Activated gamma-delta T cell treated with Interleukin-2 at 50 U/mL for 16 hours (primary cell): ENCODE measurements at regions not wholly inside any gene's neighbourhood (a gene's known extent, or its start where the extent isn't known, plus 50 kb on each side); places are given as distances from the start of the nearest gene placed in this dataset.
"Not testable (repeated sequence)": the region's sequence is repeated elsewhere in the genome, so short reads cannot be mapped to it uniquely, and the experiment has no call there.

Experiments
- DNase-seq: peaks from one replicate; pipeline ENCODE4 v3.0.0-alpha.2; 2020

DNA sequence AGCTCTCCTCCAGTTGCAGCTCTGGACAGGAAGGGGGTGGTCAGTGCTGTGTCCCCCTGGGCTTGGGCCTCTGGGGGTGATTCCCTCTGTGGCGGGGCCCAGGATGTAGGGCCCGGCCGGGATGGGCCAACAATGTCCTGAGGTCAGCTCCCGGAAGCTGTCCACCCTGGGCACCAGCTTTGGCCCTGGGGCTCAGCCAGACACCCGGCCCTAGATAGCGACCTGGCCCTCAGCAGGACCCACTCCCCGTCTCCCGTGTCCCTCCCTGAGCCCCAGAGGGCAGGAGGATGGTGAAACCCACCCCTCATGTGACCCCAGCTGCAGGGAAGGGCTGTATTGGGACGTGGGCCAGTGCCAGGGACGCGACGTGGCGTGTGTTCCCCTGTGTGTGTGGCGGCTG is 96.8 kb downstream of the TMEM121 start:
- not testable (repeated sequence) for DNase-seq

GRCh38 chr14:105624346-105624745 is 98.0 kb downstream of the TMEM121 start:
- not testable (repeated sequence) for DNase-seq

- not testable (repeated sequence) for DNase-seq
Observed at GRCh38 chr14:105624749-105625434, 98.5 kb downstream of the TMEM121 start.

DNA sequence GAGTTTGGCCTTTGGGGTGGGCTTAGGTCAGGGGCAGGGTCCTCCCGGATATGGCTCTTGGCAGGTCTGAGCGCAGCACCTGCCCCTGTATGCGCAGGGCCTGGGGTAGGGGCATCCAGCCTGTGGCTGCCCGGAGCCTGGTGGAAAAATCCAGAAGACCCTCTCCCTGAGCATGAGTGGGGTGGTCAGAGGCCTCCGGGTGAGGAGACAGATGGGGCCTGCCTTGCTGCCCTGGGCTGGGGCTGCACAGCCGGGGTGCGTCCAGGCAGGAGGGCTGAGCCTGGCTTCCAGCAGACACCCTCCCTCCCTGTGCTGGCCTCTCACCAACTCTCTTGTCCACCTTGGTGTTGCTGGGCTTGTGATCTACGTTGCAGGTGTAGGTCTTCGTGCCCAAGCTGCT is 99.1 kb downstream of the TMEM121 start:
- DNase-seq: not testable (repeated sequence)

- DNase-seq: not testable (repeated sequence)
Observed at GRCh38 chr14:105626111-105626510, 99.7 kb downstream of the TMEM121 start.

- not testable (repeated sequence) for DNase-seq
Observed at GRCh38 chr14:105626651-105627050, 100.3 kb downstream of the TMEM121 start.

DNA sequence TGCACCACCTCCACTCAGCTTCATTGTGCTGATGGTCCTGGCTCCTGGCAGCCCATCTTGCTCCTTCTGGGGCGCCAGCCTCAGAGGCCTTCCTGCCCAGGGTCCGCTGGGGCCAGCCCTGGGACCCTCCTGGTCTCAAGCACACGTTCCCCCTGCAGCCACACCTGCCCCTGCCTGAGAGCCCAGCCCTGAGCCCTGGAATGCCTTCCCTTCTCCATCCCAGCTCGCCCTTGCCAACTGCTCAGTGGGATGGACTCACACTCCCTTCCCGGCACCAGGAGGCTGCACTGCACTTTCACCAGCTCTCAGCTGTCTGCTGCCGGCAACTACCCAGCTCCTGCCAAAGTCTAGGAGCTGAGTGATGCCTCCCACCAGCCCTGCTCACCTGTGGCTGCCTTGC is 100.9 kb downstream of the TMEM121 start:
- not testable (repeated sequence) for DNase-seq

DNA sequence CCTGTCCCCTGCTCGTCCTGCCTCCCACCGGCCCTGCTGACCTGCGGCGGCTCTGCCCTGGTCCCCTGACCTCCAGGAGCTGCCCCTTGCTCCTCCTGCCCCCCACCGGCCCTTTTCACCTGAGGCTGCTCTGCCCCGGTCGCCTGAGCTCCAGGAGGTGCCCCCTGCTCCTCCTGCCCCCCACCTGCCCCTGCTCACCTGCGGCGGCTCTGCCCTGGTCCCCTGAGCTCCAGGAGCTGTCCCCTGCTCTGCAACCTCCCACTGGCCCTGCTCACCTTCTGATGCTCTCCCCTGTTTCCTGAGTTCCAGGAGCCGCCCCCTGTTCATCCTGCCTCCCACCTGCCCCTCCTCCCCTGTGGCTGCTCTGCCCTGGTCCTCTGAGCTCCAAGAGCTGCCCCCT is 101.3 kb downstream of the TMEM121 start:
- no peak for DNase-seq

- DNase-seq: not testable (repeated sequence)
Observed at GRCh38 chr14:105628126-105628525, 101.7 kb downstream of the TMEM121 start.

DNA sequence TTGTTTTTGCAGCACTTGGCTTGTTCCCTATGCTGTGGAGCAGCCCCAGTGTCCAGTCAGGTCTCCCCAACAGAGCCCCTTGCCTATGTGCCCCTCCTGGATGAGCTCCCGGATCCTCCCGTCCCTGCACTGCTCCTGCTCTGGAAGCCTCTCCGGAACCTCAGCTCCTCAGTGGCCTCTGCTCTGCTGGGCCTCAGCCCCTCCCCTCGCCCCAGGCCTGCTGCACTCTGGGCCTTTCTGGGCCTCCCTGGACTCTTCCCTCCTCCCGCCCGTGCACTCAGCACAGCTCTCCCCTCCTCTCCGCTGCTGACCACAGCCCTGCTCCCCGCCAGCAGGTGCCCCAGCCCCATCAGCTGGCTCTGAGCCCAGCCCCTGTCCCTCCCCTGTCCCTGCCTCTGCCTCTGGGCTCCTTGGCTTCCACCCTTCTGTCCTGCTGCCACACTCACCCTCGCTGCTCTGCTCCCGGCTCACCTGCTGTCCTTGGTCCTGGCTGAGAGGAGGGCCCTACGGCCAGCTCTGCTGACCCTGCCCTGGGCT is 102.2 kb downstream of the TMEM121 start:
- DNase-seq: not testable (repeated sequence)

DNA sequence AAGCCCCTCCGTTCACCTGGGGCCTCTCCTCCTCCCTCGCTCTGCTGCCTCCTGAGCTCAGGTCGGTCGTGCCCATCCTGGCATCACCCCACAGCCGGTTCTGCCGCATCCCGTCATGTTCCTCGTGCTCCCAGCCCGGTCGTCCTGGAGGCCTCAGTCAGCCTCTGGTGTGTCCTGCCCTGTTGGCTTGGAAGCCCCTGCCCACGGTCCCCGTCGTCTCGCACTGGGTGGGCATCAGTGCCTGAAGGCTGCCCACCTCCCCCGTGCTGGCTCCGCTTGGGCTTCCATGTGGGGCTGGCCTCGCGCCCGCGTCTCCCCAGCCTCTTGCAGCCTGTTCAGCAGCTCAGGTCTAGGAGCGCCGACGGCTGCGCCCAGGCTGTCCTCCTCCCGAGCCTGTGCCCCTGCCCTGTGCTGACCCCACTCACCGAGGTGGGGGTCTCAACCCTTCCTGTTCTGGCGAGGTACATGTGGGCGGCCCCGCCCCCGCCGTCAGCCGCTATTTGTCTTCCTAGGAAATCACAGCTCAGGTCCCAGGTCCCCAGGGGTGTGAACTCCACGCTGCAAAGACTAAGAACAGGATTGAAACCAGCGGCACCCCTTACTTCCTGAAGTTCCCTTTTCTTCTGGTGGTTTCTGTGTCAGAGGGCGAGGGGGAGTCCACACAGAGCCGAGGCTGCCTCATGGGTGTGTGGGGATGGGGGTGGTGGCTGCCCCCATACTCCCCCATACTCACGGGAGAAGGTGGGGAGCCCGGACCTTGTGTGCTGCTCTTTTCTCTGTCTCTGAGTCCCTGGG is 102.9 kb downstream of the TMEM121 start:
- DNase-seq: not testable (repeated sequence)

GRCh38 chr14:105629886-105630215 is 103.5 kb downstream of the TMEM121 start:
- no peak for DNase-seq

DNA sequence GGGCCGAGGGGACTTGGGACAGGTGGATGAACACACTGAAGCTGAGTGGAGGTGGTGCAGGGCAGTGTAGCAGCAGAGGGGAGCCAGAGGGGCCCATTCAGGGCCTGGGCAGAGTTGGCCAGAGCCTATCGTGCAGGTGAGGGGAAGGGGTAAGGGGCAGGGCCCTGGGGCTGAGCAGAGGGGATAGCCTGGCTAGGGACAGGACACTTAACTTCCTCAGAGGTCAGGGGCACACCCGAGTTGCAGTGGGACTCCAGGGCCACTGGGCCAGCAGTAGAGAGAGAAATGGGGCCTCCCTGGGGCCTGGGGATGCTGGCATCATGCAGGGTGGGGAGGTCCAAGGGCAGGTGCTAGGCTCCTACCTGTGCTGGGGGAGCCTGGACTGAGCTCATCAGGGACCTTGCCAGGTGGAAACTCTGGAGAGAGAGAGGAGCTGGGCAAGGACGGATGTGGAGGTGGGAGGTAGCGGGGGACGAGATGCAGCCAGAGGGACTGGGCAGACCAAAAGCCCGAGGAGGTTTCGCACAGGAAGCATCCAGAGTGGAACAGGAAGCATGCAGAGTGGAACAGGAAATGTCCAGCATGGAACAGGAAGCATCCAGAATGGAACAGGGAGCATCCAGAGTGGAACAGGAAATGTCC is 104.0 kb downstream of the TMEM121 start:
- not testable (repeated sequence) for DNase-seq

DNA sequence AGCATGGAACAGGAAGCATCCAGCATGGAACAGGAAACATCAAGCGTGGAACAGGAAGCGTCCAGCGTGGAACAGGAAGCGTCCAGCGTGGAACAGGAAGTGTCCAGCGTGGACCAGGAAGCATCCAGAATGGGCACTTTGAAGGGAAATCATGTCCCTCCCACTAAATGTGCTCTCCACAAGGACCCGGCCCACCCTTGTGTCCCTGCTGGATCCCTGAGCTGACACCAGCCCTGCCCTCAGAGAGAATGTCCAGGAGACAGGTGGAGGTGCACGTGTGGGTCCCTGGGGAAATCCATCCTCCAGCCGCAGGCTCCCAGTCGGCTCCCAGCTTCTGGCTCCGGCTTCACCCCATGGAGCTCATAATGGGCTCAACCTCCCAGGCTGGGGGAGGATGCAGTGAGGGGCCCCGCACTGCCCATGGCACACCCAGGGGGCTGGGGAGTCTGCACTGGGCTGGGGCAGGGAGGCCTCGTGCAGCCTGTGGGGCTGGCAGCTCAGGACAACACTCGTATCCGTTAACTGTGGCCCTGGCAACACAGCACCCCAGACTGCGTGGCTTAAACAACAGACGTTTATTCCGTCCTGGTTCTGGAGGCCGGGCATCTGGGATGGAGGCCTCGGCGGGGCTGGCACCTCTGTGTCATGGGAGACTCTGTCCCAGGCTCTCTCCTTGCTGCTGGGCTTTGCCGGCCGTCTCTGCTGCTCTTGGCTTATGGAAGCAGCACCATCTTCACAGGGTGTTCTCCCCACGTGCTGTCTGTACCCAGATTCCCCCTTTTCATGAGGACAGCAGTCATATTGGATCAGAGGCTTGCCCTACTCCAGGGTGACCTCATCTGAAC is 104.8 kb downstream of the TMEM121 start:
- DNase-seq: not testable (repeated sequence)

GRCh38 chr14:105632010-105632409 is 105.6 kb downstream of the TMEM121 start:
- no peak for DNase-seq

DNA sequence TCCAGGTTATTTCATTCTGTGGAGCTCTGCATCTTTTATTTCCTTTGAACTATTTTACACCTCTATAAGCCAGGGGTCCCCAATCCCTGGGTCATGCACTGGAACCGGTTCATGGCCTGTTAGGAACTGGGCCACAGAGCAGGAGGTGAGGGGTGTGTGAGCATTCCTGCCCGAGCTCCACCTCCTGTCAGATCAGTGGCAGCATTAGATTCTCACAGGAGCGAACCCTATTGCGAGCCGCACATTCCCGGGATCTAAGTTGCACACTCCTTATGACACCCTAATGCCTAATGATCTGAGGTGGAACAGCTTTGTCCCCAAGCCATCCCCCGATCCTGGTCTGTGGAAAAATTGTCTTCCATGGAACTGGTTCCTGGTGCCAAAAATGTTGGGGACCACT is 107.2 kb downstream of the TMEM121 start:
- not testable (repeated sequence) for DNase-seq

GRCh38 chr14:105635560-105635959 is 109.2 kb downstream of the TMEM121 start:
- no peak for DNase-seq

DNA sequence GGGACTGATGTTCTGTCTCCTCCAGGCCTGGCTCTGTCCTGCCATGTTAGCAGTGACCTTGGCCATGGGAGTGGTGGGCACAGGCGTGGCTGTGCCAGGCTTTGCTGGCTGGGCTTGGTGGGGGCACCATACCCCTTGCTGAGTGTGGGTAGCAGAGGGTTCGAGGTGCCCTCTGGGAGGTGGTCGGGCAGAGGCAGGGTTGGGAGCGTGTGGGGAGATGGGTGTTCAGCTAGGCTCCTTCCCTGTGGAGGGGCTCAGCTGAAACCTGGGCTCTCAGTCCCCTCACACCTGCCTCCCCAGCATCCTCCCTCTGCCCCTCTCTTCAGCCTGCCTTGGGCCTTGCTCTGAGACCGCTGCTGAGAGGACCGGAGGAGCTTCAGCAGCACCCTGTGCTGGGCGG is 109.6 kb downstream of the TMEM121 start:
- not testable (repeated sequence) for DNase-seq

- no peak for DNase-seq
Observed at GRCh38 chr14:105636935-105637334, 110.6 kb downstream of the TMEM121 start.

DNA sequence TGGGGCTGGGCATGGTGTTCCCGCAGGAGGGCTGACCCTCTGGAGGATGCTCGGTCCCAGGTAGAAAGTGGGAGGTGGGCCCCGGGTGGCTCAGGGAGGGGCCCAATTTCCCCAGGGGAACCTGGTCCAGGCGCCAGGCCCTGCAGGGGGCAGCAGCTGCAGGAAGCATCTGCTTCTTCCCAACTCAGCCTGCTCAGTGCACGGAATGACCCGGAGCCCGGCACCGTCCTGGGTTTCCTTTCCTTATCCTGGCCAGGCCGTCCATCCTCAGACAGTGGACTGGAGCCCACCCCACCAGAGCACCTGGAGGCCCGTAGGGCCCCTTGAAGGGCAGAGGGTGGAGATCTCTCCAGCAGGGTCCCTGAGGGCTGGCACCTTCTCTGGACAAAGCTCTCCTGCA is 111.0 kb downstream of the TMEM121 start:
- not testable (repeated sequence) for DNase-seq

GRCh38 chr14:105639969-105640931 is 113.9 kb downstream of the TMEM121 start:
- not testable (repeated sequence) for DNase-seq
